Esophagus muscularis mucosa (tissue), 3 donors: ENCODE measurements at regions not wholly inside any gene's neighbourhood (a gene's known extent, or its start where the extent isn't known, plus 50 kb on each side); places are given as distances from the start of the nearest gene placed in this dataset.

ENCODE experiments used
- EP300 ChIP-seq: sonication (generic); formaldehyde crosslinking; IDR thresholded peaks from one replicate; pipeline ENCODE4 v1.6.1; 2017; ENCODE audit warnings: antibody characterized with exemption
- POLR2A ChIP-seq: fragments of 450-650 bp; IDR thresholded peaks from one replicate; pipeline ENCODE4 v1.6.1; 2017; ENCODE audit warnings: antibody characterized with exemption, moderate library complexity, mild to moderate bottlenecking, low read depth
- POLR2AphosphoS5 ChIP-seq, 2 donors: sonication (generic); formaldehyde crosslinking; IDR thresholded peaks; one replicate each; pipeline ENCODE4 v1.6.1; 2017; ENCODE audit warnings: antibody characterized with exemption in 2 of 2

- no peak for TF ChIP-seq EP300
- no peak for TF ChIP-seq POLR2AphosphoS5 (IDR thresholded peaks at IDR 0.05)
- no peak for TF ChIP-seq POLR2A
Observed at GRCh38 chr5:163613150-163613442, 107.7 kb downstream of the MAT2B start.
